ACC112 (cell line): ENCODE measurements at regions not wholly inside any gene's neighbourhood (a gene's known extent, or its start where the extent isn't known, plus 50 kb on each side); places are given as distances from the start of the nearest gene placed in this dataset.
"Not testable (repeated sequence)": the region's sequence is repeated elsewhere in the genome, so short reads cannot be mapped to it uniquely, and the experiment has no call there.

Experiments used
- H2AFZ ChIP-seq: fragments of 200-600 bp; sonication (generic); one replicate; pipeline ENCODE4 v1.6.0; 2017; ENCODE audit warnings: antibody characterized with exemption, low read length; ENCODE audit not compliant: unreplicated experiment
- H3K27ac ChIP-seq: fragments of 200-600 bp; sonication (generic); 2 replicates; pipeline ENCODE4 v1.5.1; 2014; ENCODE audit warnings: low read depth, mild to moderate bottlenecking, antibody characterized with exemption, low read length, moderate library complexity
- H3K27me3 ChIP-seq: fragments of 200-600 bp; sonication (generic); 2 replicates; pipeline ENCODE4 v1.6.1; 2014; ENCODE audit warnings: mild to moderate bottlenecking, antibody characterized with exemption, low read length, moderate library complexity, mixed read lengths; ENCODE audit not compliant: insufficient read depth
- H3K36me3 ChIP-seq: fragments of 200-600 bp; sonication (generic); 2 replicates; pipeline ENCODE4 v1.6.1; 2016; ENCODE audit warnings: mild to moderate bottlenecking, antibody characterized with exemption, low read length, moderate library complexity, mixed read lengths; ENCODE audit not compliant: insufficient read depth
- H3K4me1 ChIP-seq: fragments of 200-600 bp; sonication (generic); one replicate; pipeline ENCODE4 v1.6.1; 2016; ENCODE audit warnings: low read length, mixed read lengths; ENCODE audit not compliant: insufficient read depth, unreplicated experiment, control insufficient read depth
- H3K4me3 ChIP-seq: fragments of 200-600 bp; sonication (generic); 2 replicates; pipeline ENCODE4 v1.5.1; 2014; ENCODE audit warnings: mild to moderate bottlenecking, low read depth, low read length
- H3K79me2 ChIP-seq: fragments of 200-600 bp; sonication (generic); one replicate; pipeline ENCODE4 v1.6.0; 2016; ENCODE audit warnings: low read length; ENCODE audit not compliant: control insufficient read depth, unreplicated experiment, insufficient read depth

- H3K27me3 ChIP-seq: no peaks in the 10 kb centered on the region
- H2AFZ ChIP-seq: no peak overlapping the region
- no peak overlapping the region for H3K4me3 ChIP-seq
- H3K27ac ChIP-seq: no peak overlapping the region
- H3K79me2 ChIP-seq: no peaks in the 10 kb centered on the region
- H3K4me1 ChIP-seq: peaks cover 30% of the 10 kb centered on the region
- no peaks in the 10 kb centered on the region for H3K36me3 ChIP-seq
Observed at GRCh38 chr6:113011389-113011788, 664.3 kb downstream of the RFPL4B start.

GRCh38 chr6:113011801-113012200 is 664.7 kb downstream of the RFPL4B start:
- peaks cover 30% of the 10 kb centered on the region for H3K4me1 ChIP-seq
- H3K27ac ChIP-seq: no peak overlapping the region
- H3K79me2 ChIP-seq: no peaks in the 10 kb centered on the region
- H3K36me3 ChIP-seq: no peaks in the 10 kb centered on the region
- H3K27me3 ChIP-seq: no peaks in the 10 kb centered on the region
- no peak overlapping the region for H3K4me3 ChIP-seq
- no peak overlapping the region for H2AFZ ChIP-seq

- H3K27me3 ChIP-seq: no peaks in the 10 kb centered on the region
- H3K4me1 ChIP-seq: peaks cover 41% of the 10 kb centered on the region
- peak overlapping the region; percentile 82 for H2AFZ ChIP-seq
- no peaks in the 10 kb centered on the region for H3K79me2 ChIP-seq
- H3K27ac ChIP-seq: peak overlapping the region; percentile 45
- H3K4me3 ChIP-seq: no peak overlapping the region
- no peaks in the 10 kb centered on the region for H3K36me3 ChIP-seq
Observed at GRCh38 chr6:113015249-113015648, 668.1 kb downstream of the RFPL4B start.

GRCh38 chr6:113017353-113017752 is 670.2 kb downstream of the RFPL4B start:
- H2AFZ ChIP-seq: no peak overlapping the region
- H3K27me3 ChIP-seq: no peaks in the 10 kb centered on the region
- H3K27ac ChIP-seq: no peak overlapping the region
- H3K4me3 ChIP-seq: no peak overlapping the region
- H3K4me1 ChIP-seq: peaks cover 23% of the 10 kb centered on the region
- no peaks in the 10 kb centered on the region for H3K36me3 ChIP-seq
- H3K79me2 ChIP-seq: no peaks in the 10 kb centered on the region

GRCh38 chr6:113018351-113019151 is 671.4 kb downstream of the RFPL4B start:
- H3K27me3 ChIP-seq: no peaks in the 10 kb centered on the region
- no peaks in the 10 kb centered on the region for H3K36me3 ChIP-seq
- no peaks in the 10 kb centered on the region for H3K79me2 ChIP-seq
- H2AFZ ChIP-seq: peak overlapping the region; percentile 95
- peaks cover 23% of the 10 kb centered on the region for H3K4me1 ChIP-seq
- peak overlapping the region; percentile 30; the same call in 1 of the 2 replicates for H3K4me3 ChIP-seq
- H3K27ac ChIP-seq: peak overlapping the region; percentile 75

GRCh38 chr6:113019176-113019575 is 672.0 kb downstream of the RFPL4B start:
- Histone ChIP-seq H3K27me3 (no peaks in the 10 kb centered on the region), H2AFZ (peak overlapping the region; percentile 95), H3K4me3 (peak overlapping the region; percentile 30; the same call in 1 of the 2 replicates), H3K4me1 (peaks cover 23% of the 10 kb centered on the region), H3K27ac (peak overlapping the region; percentile 75), H3K36me3 (no peaks in the 10 kb centered on the region), H3K79me2 (no peaks in the 10 kb centered on the region)

- no peak overlapping the region for H3K27ac ChIP-seq
- no peak overlapping the region for H3K4me3 ChIP-seq
- no peak overlapping the region for H2AFZ ChIP-seq
- H3K4me1 ChIP-seq: no peaks in the 10 kb centered on the region
- H3K79me2 ChIP-seq: no peaks in the 10 kb centered on the region
- H3K36me3 ChIP-seq: no peaks in the 10 kb centered on the region
- H3K27me3 ChIP-seq: no peaks in the 10 kb centered on the region
Observed at GRCh38 chr6:113027780-113028179, 680.6 kb downstream of the RFPL4B start.

- H3K27me3 ChIP-seq, H2AFZ ChIP-seq, H3K4me3 ChIP-seq, H3K79me2 ChIP-seq, H3K27ac ChIP-seq, H3K4me1 ChIP-seq, H3K36me3 ChIP-seq: not testable (repeated sequence)
Observed at GRCh38 chr6:113029161-113029560, 682.0 kb downstream of the RFPL4B start.

- no peak overlapping the region for H3K27ac ChIP-seq
- no peaks in the 10 kb centered on the region for H3K4me1 ChIP-seq
- H3K27me3 ChIP-seq: no peaks in the 10 kb centered on the region
- H3K36me3 ChIP-seq: no peaks in the 10 kb centered on the region
- H3K4me3 ChIP-seq: no peak overlapping the region
- no peaks in the 10 kb centered on the region for H3K79me2 ChIP-seq
- H2AFZ ChIP-seq: no peak overlapping the region
Observed at GRCh38 chr6:113031591-113032238, 684.6 kb downstream of the RFPL4B start.

GRCh38 chr6:113039005-113039404 is 691.9 kb downstream of the RFPL4B start:
- Histone ChIP-seq H3K27ac (no peak overlapping the region), H3K4me1 (no peaks in the 10 kb centered on the region), H3K36me3 (no peaks in the 10 kb centered on the region), H3K27me3 (no peaks in the 10 kb centered on the region), H2AFZ (no peak overlapping the region), H3K4me3 (no peak overlapping the region), H3K79me2 (no peaks in the 10 kb centered on the region)

GRCh38 chr6:113047148-113047547 is 700.0 kb downstream of the RFPL4B start:
- Histone ChIP-seq H3K27me3 (no peaks in the 10 kb centered on the region), H3K27ac (peak overlapping the region; percentile 64), H2AFZ (no peak overlapping the region), H3K79me2 (no peaks in the 10 kb centered on the region), H3K36me3 (no peaks in the 10 kb centered on the region), H3K4me3 (no peak overlapping the region; the same call in 1 of the 2 replicates), H3K4me1 (peaks cover 41% of the 10 kb centered on the region)
